GM19239 (cell line): ENCODE measurements at regions not wholly inside any gene's neighbourhood (a gene's known extent, or its start where the extent isn't known, plus 50 kb on each side); places are given as distances from the start of the nearest gene placed in this dataset.

Experiments used
- DNase-seq: peaks from one replicate; pipeline ENCODE4 v3.0.0; 2011; ENCODE audit warnings: low spot score; ENCODE audit not compliant: insufficient read length
- FAIRE-seq: peaks from 2 replicates; lab custom pipeline; 2011; peaks lifted over from hg19 to GRCh38; lab: Jason Lieb, UNC

DNA sequence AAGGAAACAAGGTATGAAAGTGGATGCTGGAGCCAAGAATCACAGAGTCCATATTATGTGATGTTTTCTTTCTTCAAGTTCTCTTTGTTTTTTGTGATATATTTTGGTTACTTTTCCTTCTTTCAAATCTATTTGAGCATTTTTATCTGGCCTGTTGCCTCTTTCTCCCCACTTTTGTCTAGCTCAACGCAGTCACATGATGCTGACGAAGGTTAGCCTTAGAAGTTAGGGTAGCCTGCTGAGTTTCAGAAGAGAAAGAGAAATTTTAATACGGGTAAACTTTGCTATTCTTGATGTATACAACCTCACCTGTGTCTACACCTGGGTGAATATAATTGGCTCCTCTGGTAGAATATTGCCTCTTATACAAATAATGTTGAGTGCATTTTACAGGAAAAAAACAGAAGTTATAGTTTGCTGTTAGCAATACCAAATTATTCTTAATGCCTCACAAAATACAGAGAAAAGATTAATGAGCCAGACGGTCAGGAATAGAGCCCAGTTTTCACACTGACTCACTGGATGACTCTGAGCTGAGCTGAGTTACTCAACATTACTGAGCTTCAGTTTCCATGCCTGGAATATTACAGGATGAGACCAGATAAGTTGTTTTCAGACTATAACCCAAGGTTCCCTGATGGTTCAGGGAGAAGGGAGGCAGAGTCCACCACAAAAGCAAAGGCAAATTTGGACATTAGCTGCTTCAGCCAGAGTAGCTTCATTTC lies 161.6 kb upstream of the BDNF start:
- DNase-seq (no peak), FAIRE-seq (no peak)

DNA sequence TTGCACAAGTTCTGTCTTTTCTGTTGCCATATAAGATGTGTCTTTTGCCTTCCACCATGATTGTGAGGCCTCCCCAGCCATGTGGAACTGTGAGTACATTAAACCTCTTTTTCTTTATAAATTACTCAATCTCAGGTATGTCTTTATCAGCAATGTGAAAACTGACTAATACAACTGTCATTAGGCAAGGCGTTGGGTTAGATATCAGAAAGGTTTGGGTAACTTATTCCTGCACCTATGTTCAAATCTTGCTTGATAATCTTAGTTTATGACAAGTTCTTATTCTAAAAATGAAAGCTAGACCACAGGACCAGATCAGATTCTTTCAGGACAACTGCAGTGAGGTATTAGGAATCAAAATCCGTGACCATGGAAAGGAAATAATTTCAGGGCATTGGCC lies 160.6 kb upstream of the BDNF start:
- DNase-seq, result no peak
- no peak for FAIRE-seq

DNA sequence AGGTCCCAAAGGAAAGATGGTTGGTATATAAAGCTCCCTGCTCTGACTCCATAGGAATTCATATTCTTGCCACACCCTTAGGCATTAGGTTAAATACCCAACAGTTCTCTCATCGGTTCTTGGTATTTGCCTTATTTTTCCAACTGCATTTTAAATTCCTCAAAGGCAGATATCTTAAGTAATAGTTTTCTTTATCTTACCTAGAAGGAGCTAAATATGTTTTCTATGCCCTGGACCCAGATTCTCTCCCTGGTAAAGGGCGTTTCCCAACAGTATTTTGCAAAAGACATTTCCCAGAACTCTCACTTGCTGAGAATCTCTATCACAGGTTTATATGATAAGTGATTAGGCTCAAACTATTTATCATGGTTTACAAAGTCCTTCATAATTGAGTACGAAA lies 158.6 kb upstream of the BDNF start:
- DNase-seq (no peak), FAIRE-seq (no peak)

DNA sequence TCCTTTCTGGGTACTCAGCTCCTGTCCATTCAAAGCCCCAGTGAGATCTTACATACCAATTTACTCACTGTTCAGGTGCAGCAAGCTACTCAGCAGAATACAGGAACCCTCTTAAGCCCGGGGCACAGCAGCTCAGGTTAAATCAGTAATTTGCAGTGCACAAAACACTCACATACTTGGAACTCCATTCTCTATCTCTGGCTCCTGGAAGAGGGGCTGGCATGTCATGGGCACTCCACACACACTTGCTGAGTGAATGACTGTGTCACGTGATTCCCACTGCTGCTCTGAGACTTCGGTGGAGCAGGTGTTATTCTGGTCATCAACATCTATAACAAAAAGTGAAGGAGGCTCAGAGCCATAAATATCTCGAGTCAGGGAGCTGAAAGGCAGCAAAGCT lies 157.3 kb upstream of the BDNF start:
- no peak for FAIRE-seq
- DNase-seq, result no peak

DNA sequence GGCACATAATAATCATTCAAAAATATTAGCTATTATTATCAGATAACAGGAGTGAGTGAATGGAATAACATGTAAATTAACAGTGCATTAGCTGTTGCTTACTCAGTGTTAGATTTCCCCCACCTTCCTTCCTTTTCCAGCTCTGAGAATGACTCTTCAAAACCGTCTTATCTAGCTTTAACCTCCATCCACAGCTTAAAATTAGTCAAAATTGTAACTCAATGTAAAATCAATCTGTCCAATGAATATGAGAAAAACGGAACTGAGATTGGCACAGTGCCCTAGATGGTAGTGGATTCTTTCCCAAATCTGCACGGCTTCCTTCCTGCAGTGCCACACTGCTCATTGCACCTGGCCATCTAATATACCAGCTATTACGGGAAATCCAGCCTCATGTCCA lies 156.8 kb upstream of the BDNF start:
- FAIRE-seq, result no peak

DNA sequence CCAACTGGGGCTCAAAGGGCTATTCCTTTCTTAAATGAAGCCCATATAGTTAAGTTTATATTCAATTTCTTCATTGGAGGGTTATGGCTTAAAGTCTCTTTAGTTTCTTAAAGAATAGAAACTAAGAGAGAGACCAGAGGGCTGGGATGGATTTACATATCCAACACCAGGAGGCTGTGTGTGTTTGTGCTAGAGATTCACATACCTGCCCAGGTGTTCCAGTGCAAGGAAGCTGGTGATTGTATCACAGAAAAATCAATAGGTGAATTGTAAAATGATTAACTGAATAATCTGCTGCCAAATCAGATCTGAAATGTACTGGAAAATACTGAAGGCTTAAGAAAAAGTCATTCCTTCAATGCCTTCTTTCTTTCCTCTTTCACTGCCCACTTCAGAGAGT lies 148.2 kb upstream of the BDNF start:
- DNase-seq, result no peak
- no peak for FAIRE-seq

More for the DNA sequence above, 156.8 kb upstream of the BDNF start:
- DNase-seq, result no peak

DNA sequence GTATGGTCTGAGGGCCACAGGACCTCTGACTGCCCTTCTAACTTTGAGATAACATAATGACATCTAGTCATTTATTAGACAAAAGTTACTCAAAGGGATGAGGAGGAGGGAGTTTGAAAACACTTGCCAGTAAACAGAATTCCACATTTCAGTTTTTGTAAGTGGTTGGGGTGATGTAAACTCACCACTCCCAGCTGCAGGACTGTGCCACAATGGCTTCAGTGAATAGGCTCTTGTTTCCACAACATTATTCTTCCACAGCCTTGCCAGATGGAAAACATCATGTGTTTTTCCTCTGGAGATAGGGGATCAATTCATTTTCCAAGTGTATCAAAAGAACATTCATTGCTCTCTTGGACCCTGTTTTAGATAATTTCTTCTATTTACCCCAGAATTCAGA lies 147.2 kb upstream of the BDNF start:
- FAIRE-seq (no peak), DNase-seq (no peak)

DNA sequence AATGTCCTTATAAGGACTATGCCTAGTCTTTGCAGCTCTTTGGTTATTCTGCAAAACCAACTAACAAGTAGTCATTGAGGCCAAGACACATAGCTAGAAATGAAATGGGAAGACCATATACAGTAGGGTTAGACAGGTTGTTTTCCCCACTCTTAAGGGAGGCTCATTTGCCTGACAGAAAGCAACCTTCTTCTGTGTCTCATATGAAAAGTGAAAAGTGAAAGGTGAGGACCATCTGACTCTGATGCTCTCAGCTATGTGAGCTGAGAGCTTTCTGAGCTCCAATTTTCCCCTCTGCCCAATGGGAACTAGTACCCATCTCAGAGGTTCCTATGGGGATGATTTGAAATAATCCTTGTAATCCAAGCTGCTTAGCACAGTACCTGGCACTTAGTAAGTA lies 142.0 kb upstream of the BDNF start:
- FAIRE-seq (no peak), DNase-seq (no peak)

DNA sequence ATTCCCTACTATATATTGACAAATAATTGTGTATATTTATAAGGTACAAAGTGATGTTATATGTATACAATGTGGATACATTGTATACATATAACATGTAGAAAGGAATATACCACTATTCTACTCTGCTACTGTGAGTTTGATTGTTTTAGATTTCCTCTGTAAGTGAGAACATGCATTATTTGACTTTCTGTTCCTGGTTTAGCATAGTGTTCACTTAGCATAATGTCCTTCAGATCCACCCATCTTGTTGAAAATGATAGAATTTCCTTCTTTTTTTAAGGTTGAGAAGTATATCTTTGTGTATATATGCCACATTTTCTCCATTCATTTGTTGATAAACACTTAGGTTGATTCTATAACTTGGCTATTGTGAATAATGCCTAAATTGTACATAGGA lies 140.8 kb upstream of the BDNF start:
- no peak for DNase-seq
- no peak for FAIRE-seq

DNA sequence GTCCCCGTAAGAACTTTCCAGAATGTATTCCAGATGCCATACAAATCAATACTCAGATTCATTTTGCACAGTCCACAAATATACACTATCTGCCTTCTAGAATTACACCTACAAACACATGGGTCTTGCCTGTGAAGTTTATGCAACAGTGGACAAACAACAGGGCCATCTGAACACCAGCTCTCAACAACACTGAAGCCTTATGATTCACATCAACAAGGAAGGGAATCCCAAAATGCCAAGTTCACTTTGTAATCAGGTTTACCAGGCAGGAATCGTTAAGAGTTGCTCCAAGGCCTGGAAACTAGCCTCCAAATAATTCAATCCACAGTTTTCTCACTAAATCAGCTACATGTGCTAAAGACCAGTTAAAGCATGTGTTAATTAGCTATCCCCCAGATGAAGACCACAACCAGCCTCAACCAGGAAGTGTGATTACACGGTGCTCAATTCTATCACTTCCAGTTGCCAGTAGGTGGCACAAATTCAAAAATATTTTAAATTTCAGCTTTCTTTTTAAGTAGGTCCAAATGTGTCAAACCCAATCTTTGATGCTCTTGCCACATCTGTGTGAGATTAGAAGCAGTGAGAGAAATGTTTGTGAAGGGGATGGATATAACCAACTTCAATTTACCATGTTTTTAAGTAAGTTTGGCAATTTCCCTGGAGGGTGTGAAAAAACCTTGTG lies 139.1 kb upstream of the BDNF start:
- no peak for FAIRE-seq
- DNase-seq, result no peak

DNA sequence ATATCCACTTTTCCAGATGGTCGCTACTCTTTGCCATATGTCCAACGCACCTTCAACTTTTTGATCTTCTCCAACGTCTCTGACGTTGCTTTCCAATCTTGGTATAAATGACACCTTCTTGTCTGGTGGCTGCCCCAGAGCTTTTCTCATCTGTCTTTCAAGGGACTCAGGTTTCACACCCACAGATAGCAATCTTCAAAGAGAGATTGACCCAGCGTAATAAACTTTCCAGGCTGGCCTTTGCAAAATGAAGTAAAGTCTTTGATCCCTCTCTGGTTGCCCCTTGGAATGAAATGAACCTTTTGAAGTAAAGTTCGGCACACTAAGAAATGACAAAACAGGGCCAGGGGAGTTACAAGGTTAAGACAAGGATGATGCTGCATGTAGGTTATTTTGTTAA lies 138.4 kb upstream of the BDNF start:
- FAIRE-seq (no peak), DNase-seq (no peak)

DNA sequence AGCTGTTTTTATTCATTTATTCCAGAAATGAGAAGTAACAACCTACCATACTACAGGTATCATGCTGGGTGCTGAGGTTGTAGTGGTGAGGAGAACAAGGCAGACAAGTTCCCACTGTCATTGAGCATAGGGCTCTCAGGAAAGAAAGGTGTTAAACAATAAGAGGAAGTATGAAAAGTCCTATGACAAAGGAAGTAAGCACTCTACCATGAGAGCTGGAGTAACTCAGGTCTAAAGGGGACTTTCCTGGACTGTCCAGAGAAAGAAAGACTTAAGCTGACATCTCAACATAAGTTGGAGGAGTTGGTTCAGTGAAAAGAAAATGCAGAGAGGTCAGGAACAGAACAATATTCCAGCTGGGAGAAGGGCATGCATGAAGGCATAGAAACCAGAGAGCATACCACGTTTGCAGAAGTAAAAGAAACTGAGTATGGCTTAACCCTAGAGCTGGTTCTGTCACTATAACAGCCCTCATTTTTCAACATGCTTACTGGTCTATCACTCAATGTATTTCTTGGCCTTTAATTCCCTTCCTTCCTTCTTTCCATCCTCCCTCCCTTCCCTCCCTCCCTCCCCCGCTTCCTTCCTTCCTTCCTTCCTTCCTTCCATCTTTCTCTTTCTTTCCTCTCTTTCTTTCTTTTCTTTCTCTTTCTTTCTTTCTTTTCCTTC lies 137.8 kb upstream of the BDNF start:
- DNase-seq, result no peak
- peak; percentile 77 for FAIRE-seq

DNA sequence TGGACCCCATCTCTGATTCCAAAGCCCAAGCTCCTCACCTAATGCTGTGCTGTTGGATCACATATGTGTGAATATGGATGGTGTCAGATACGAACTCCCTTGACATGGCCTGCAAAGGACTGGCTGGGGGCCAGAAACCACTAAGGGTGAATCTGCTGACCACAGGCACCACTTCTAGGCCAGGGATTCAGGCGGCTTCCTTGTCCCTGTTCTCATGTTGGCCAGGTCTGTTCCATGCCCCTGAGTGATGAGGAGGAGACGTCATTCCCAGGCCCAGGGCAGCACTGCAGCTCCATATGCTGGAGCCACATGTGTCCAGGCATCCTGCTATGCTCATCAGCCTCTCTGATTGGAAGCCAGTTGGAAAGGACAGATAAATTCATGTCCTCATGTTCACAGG lies 130.0 kb upstream of the BDNF start:
- FAIRE-seq (no peak), DNase-seq (no peak)

DNA sequence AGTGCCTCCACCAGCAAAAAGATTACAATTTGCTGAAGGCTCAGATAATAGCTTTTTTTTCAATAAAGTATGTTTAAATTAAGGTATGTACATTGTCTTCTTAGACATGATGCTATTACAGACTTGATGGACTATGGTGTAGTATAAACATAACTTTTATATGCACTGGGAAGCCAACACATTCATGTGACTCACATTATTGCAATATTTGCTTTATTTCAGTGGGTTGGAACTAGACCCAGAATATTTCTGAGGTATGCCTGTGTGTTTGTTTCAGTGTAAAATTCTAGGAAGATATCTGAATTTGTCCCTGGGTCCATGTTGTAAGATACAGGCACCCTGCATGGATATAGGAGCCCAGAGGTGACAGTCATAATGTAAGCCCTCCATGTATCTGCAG lies 120.0 kb upstream of the BDNF start:
- FAIRE-seq, result no peak
- no peak for DNase-seq

DNA sequence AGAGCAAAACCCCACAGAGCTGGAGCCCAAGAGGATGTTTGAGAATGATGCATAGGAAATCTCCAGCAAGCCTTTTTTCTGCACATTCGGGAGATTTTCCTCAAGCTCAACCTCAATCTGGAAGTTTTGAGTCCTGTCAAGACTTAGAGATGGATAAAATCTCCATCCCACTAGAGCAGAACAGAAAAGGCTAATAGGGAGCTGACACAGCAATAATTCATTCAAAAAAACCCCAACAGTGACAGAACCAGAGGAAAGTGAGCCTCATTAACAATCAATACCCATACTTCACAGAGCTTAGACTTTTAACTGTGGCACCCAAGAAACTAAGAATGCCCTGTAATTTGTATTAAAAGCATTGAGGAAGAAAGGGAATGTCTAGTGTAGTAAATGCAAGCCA lies 115.9 kb upstream of the BDNF start:
- DNase-seq (no peak), FAIRE-seq (no peak)

DNA sequence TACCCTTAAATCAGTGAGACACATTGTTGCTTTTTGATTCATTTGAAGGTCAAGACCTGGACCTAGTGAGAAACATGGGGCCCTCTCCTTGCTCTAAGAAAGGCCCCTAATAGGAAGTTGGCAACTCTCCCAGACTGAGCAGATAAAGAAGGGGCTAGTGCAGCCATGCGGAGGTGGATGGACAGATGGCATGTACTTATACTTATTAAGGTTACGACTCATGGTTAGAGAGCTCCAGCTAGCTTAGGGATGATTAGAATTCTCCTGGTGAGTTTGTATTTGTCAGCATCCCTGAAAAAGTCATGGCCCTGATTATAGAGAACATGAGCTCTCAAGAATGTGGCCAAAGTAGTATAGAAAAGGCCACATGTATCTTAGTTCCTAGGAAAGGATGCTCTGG lies 112.1 kb upstream of the BDNF start:
- no peak for DNase-seq
- no peak for FAIRE-seq

DNA sequence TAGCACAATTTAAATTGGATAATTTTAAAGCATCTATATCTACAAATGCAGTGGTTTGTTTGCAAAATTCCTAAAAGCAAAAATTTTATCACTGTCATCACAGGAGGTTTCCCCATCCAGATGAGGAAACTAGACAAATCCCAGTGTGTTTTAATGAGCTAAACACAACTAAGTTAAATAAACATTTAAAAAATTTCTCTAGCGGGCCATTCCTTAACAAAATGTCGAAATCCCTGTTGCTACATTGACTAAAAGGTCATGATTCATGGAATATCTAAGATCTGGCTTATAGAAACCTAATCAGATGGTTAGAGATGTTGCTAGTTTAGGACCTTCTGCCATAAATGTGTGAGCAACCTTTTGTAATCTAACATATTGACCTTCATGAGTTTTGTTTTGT lies 107.3 kb upstream of the BDNF start:
- FAIRE-seq, result no peak
- DNase-seq, result no peak

DNA sequence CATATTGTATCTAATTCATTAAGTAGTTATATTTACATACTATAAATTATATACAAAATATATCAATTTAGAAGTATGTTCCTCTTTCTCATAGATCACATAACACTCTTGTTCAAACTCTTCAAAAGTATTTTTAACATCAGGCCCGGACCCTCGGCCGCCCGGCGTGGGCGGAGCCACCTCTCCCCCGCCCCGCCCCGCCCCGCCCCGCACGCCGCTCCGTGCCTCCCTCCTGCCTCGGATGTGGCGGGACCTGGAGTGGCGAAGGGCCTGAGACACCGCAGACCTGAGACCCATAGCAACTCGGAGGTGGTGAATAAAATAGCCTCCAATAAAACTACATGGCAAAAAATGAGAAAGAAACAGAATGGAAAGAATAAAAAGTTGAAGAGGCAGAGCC lies 105.9 kb upstream of the BDNF start:
- no peak for DNase-seq
- FAIRE-seq, result no peak

DNA sequence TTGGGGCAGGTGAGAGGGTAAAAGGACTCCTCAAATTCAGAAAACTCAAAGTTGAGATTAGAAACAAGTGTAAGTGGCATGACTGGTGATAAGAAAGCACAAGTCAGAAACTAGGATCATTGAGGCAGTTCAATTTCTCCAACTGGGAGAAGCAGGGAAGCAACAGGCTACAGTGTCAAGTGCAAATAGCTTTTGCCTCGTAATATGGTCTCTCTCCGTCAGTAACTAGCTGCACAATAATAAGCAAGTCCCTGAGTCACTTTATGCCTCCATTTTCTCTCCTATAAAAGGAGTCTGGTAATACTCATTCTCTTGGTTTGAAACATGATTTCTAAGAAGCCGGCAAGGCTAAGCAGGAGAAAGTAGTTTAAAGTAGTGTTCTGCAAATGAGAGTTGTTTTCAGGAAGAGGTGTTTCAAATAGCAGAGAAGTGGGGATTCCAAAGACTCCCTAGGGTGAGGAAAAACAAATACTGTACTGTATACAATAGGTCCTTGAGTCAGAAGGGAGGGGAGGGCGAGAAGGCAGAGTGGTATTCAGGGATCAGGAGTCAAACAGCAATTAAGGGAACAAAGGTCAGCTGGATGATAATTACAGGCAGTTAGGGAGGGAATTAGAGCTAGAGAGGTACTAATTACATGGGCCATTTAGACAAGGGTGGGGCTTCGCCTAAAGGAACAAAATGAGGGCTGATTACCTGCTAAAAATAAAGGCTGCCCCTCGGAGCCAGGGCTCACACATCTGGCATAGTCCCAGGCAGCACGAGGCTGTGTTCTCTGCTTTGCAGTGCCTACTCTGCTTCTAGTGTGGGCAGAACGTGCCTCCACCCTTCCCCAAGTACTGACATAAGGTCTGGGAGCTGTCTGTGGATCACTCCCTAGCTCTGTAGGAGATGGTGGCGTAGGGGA lies 96.0 kb upstream of the BDNF start:
- no peak for FAIRE-seq
- DNase-seq, result no peak

DNA sequence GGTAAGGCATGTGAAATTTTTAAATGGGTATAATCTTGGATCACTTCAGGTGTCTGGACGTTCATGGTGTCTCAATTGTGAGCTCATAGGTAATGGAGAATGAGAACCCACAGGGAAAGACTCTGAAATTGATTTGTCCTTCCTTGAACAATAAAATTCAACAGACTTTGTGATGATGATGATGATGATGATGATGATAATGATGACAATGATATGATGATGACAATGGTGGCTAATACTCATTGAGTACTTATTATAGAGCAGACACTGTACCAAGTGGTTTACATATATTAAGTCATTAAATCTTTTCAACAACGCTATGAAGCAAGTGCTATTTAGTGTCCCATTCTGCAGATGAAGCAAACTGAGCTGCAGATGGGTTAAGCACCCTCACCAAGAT lies 86.6 kb upstream of the BDNF start:
- FAIRE-seq, result no peak

DNA sequence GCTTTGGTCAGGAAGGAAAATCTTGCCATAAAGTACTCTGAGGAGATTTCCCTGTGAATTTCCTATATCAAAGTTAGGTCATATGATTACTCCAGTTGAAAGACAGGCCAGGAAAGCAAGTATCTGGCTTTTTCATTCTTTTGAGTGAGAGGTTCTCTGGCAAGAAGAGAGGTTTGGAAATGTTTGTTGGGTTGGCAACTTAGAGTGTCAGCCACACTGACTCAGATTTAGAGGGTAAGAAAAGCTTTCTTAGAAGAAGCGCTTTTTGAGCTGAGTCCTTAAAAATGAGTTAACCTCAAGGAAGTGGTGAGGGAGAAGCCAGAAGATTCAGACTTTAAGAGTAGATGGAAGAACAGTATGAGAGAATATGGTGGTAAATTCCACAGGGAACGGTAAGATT lies 86.1 kb upstream of the BDNF start:
- no peak for DNase-seq
- FAIRE-seq, result no peak

More for the DNA sequence above, 86.6 kb upstream of the BDNF start:
- no peak for DNase-seq
